ENCODE measurements at regions not wholly inside any gene's neighbourhood (a gene's known extent, or its start where the extent isn't known, plus 50 kb on each side); places are given as distances from the start of the nearest gene placed in this dataset.
"Not testable (repeated sequence)": the region's sequence is repeated elsewhere in the genome, so short reads cannot be mapped to it uniquely, and the experiment has no call there.

DNA sequence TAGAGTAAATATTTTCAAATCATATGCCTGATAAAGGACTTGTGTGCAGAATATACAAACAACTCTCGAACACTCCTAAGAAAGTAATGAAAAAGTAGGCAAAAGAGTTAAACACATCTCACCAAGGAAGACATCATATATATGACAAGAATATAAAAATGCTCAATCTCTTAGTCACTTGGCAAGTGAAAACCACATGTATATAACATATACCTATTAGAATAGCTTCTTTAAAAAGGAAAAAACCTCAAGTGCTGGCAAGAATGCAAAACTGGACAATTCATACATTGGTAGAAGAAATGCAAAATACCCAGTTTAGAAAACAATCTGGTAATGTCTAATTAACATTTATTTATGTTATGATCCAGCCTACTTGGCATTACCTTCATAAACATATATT, 146.6 kb upstream of the DGKB start:
- peak; percentile 24 for DNase-seq

GRCh38 chr7:15046861-15047260, 144.3 kb upstream of the DGKB start:
- no peak for DNase-seq

- no peak for DNase-seq
Observed at GRCh38 chr7:15043931-15044330, 141.4 kb upstream of the DGKB start.

DNA sequence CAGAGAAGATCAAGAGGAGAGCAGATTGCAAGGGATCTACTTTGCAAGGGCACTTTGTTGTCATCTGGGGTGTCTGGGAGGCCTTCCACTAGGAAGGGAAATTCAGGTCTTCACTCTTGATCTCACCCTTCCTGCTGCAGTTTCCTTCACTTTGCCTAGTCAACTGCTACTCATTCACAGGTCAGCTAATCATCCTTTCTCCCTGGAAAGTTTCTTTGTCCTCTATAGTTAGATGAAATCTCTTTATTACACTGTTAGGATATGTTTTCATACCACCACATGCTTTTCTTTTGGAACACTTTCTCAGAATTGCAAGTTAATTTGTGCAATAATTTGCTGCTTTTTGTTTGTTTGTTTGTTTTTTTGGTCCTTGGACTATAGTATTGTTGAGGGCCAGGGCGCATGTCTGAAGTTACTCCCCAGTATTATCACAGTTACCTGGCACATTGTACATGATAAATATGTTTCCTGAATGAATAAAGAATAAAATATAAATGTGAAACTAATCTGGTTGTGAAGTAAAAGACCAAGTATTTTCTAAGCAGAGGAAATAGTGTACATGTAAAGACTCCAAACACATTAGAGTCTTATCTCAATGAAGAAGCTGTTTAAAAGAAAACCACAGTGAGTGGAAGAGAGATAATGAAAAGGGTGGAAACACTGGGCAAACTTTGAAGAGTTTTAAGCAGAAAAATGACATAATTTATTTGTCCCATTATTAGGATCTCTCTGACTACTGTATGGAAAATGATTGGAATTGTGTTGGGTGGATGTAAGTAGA, 139.9 kb upstream of the DGKB start:
- DNase-seq, result no peak

DNA sequence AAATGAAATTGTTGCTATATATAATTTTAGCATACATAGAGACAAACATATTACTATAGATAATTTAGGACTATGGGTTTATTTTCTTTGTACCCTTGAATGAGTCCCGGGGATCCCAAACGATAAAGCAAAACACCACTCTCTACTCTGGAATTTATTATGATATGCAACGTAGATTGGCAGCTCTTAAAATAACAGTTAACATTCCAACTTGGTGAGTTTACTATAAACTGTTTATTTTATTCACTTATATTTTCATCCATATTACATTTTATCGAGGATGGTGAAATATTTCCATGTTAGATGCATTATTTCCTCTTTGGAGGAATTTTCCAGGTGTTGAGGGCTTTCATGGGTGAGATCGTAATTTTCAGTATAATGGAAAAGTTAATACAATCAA, 138.7 kb upstream of the DGKB start:
- DNase-seq, result no peak

- DNase-seq, result no peak
Observed at GRCh38 chr7:15035814-15036213, 133.3 kb upstream of the DGKB start.

GRCh38 chr7:15033039-15033438, 130.5 kb upstream of the DGKB start:
- no peak for DNase-seq

GRCh38 chr7:15018981-15019380, 116.4 kb upstream of the DGKB start:
- peak; percentile 28 for DNase-seq

DNA sequence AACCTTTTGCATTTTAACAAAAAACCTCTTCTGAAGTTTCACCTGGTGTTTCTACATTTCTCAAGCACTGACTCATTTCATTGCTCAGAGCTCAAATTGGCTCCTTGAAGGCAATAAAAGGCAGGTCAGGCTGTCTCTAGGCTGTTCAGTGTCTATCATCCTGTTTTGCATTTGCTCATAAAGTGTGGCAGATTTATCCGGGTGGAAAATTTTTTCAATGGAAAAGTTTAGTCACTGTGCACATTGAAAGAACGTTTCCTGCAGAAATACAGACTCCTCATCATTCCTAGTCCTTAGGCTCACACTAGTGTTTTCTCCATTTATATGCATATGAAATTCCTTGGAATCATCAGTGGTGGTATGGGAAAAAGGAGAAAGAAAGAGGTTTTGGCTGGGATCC, 114.2 kb upstream of the DGKB start:
- peak; percentile 46 for DNase-seq

DNA sequence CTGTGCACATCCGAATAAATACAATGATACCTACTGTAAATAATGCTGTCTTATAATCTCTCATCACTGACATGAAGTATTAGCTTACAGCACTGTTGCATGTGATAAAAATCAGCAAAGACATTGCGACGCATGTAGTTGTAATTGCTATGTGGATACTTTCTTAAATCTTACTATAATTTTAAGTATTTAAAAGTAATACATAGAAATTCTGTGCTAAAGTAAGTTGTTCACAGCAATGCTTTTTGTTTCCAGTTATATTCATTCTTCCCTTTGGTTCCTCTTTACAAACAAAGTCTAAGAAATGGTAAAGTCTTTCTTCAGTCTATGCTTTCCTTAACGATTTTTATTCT, 113.7 kb upstream of the DGKB start:
- no peak for DNase-seq

- DNase-seq, result peak; percentile 78
Observed at GRCh38 chr7:15015545-15016314, 113.2 kb upstream of the DGKB start.

- DNase-seq, result no peak
Observed at GRCh38 chr7:15012135-15012534, 109.6 kb upstream of the DGKB start.

GRCh38 chr7:15011289-15011688, 108.7 kb upstream of the DGKB start:
- no peak for DNase-seq

DNA sequence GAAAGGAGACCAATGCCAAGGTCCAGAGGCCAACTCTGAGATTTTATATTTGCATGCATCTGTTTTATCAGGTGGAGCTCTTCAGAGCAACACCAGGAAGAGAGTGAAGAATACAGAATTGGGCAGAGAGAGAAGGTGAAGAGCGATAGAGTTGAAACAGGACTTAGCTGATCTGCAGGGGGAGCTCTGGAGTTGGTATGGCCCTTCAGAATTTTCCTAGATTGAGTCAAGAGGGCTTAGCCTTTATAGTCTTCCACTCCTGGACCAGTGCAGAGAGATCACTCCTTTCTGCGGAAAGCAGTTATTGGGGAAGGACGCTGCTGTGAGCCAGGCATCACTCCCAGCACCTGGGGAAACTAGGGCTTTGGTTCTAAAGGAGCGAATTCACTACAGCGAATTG, 105.0 kb upstream of the DGKB start:
- no peak for DNase-seq

DNA sequence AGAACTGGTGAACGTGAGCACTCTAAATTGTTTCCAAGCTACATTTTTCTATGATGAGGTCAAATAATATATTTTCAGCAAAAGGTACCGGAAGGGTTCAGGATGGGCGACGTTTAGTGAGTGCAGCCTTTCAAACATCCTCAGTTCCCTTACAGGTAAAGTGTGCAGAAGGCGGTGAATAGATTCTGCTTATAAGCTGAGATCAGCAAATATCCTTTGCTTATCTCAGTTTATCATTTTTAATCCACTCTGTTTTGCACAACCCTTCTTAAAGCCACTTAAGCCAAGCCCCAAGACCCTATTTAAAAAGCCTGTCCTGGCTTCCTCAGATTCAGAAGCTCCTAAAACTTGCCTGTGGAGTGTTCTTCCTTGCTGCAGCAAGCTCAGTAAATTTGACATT, 103.1 kb upstream of the DGKB start:
- DNase-seq, result no peak

DNA sequence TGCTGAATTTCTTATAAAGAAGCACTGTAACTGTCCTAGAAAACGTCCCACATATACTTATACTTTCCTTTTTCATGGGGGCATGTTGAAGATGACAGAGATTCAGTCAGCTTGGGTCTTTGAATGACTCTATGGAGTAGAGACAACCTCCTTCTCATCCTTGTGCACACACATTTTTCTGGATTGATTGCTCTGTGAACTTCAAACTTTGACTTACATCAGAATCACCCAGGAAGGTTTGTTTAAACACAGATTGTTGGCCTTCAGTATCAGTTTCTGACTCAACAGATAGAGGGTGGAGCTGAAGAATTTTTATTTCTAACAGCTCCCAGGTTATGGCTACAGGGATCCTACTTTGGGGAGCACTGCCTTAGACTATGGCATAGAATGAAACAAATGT, 97.6 kb upstream of the DGKB start:
- no peak for DNase-seq

GRCh38 chr7:14999331-14999730, 96.8 kb upstream of the DGKB start:
- no peak for DNase-seq

DNA sequence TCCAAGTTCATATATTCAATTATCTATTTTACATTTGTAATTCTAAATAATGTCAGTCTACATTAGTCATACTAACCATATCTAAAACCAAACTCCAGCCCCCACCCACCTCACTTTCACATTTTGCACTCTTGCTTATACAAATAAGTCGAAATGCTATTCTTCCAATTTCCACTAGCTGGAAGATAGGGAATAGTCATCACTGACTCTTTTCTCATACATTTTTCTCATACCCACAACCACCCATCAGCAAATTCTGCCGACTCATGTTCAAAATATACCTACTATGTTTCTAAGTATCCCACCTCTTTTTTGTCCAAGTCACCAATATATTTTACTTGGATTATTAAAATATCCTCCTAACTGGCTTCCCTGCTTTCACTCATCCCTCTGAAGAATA, 93.2 kb upstream of the DGKB start:
- no peak for DNase-seq

- peak; percentile 63 for DNase-seq
Observed at GRCh38 chr7:14988941-14989340, 86.4 kb upstream of the DGKB start.

GRCh38 chr7:14978687-14979086, 76.1 kb upstream of the DGKB start:
- no peak for DNase-seq

- DNase-seq, result no peak
Observed at GRCh38 chr7:14974688-14975087, 72.1 kb upstream of the DGKB start.

- DNase-seq, result no peak
Observed at GRCh38 chr7:14973712-14974428, 71.3 kb upstream of the DGKB start.

DNA sequence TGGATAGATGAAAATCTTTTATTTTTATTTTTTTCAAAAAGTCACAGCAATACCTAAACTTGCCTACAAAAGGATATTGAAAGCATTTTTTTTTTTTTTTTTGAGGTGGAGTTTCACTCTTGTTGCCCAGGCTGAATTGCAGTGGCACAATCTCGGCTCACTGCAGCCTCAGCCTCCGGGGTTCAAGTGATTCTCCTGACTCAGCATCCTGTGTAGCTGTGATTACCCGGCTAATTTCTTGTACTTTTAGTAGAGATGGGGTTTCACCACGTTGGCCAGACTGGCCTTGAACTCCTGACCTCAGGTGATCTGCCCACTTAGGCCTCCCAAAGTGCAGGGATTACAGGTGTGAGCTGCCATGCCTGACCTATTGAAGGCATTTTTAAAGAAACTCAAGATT, 69.1 kb upstream of the DGKB start:
- not testable (repeated sequence) for DNase-seq

GRCh38 chr7:14967376-14967775, 64.8 kb upstream of the DGKB start:
- not testable (repeated sequence) for DNase-seq

Measured in fibroblast of upper back skin (primary cell).